T-helper 1 cell treated with Interleukin-12 subunit alpha and Interleukin-12 subunit beta and Interleukin-4 antibody, amounts not matched to agents 30 μg/mL and 1 μg/mL, for 36 hours (primary cell): ENCODE measurements at regions not wholly inside any gene's neighbourhood (a gene's known extent, or its start where the extent isn't known, plus 50 kb on each side); places are given as distances from the start of the nearest gene placed in this dataset.

Experiments
- H3K27ac Mint-ChIP-seq: one replicate; pipeline ENCODE4 v1.8.0; 2021; ENCODE audit warnings: mild to moderate bottlenecking, mixed read lengths
- H3K27me3 Mint-ChIP-seq: one replicate; pipeline ENCODE4 v1.8.0; 2021; ENCODE audit warnings: low read depth, mixed read lengths
- H3K36me3 Mint-ChIP-seq: one replicate; pipeline ENCODE4 v1.8.0; 2021; ENCODE audit warnings: low read depth, mixed read lengths
- H3K4me1 Mint-ChIP-seq: one replicate; pipeline ENCODE4 v1.8.0; 2021; ENCODE audit warnings: low read depth, mixed read lengths
- H3K4me3 Mint-ChIP-seq: one replicate; pipeline ENCODE4 v1.8.0; 2021; ENCODE audit warnings: mild to moderate bottlenecking, moderate library complexity, mixed read lengths
- H3K9me3 Mint-ChIP-seq: one replicate; pipeline ENCODE4 v1.8.0; 2021; ENCODE audit warnings: mixed read lengths

- Mint-ChIP-seq H3K27ac (no peak overlapping the region), H3K4me1 (peaks cover 25% of the 10 kb centered on the region), H3K9me3 (peaks cover 8% of the 10 kb centered on the region), H3K36me3 (peaks cover 28% of the 10 kb centered on the region), H3K27me3 (no peaks in the 10 kb centered on the region), H3K4me3 (no peak overlapping the region)
Observed at GRCh38 chr10:60578217-60578616, 188.5 kb upstream of the ANK3 start.

GRCh38 chr10:60576130-60577069, 186.7 kb upstream of the ANK3 start:
- peaks cover 38% of the 10 kb centered on the region for H3K4me1 Mint-ChIP-seq
- no peaks in the 10 kb centered on the region for H3K27me3 Mint-ChIP-seq
- peak overlapping the region; percentile 75 for H3K27ac Mint-ChIP-seq
- H3K4me3 Mint-ChIP-seq: peak overlapping the region; percentile 25
- H3K9me3 Mint-ChIP-seq: peaks cover 5% of the 10 kb centered on the region
- H3K36me3 Mint-ChIP-seq: peaks cover 18% of the 10 kb centered on the region

GRCh38 chr10:60575105-60575504, 185.4 kb upstream of the ANK3 start:
- H3K27me3 Mint-ChIP-seq: no peaks in the 10 kb centered on the region
- peaks cover 5% of the 10 kb centered on the region for H3K9me3 Mint-ChIP-seq
- no peak overlapping the region for H3K4me3 Mint-ChIP-seq
- peaks cover 43% of the 10 kb centered on the region for H3K4me1 Mint-ChIP-seq
- H3K27ac Mint-ChIP-seq: no peak overlapping the region
- H3K36me3 Mint-ChIP-seq: peaks cover 14% of the 10 kb centered on the region

- Mint-ChIP-seq H3K4me3 (no peak overlapping the region), H3K9me3 (peaks cover 5% of the 10 kb centered on the region), H3K27me3 (no peaks in the 10 kb centered on the region), H3K4me1 (peaks cover 46% of the 10 kb centered on the region), H3K36me3 (peaks cover 14% of the 10 kb centered on the region), H3K27ac (peak overlapping the region; percentile 23)
Observed at GRCh38 chr10:60574388-60574787, 184.7 kb upstream of the ANK3 start.

- Mint-ChIP-seq H3K27me3 (no peaks in the 10 kb centered on the region), H3K4me3 (peak overlapping the region; percentile 88), H3K4me1 (peaks cover 48% of the 10 kb centered on the region), H3K36me3 (peaks cover 14% of the 10 kb centered on the region), H3K9me3 (peaks cover 5% of the 10 kb centered on the region), H3K27ac (peak overlapping the region; percentile 85)
Observed at GRCh38 chr10:60573336-60573735, 183.7 kb upstream of the ANK3 start.

GRCh38 chr10:60572511-60573194, 183.0 kb upstream of the ANK3 start:
- Mint-ChIP-seq H3K4me1 (peaks cover 51% of the 10 kb centered on the region), H3K27ac (peak overlapping the region; percentile 85), H3K36me3 (peaks cover 17% of the 10 kb centered on the region), H3K27me3 (no peaks in the 10 kb centered on the region), H3K9me3 (peaks cover 9% of the 10 kb centered on the region), H3K4me3 (peak overlapping the region; percentile 88)

GRCh38 chr10:60570896-60571295, 181.2 kb upstream of the ANK3 start:
- Mint-ChIP-seq H3K4me1 (peaks cover 55% of the 10 kb centered on the region), H3K4me3 (peak overlapping the region; percentile 53), H3K9me3 (peaks cover 12% of the 10 kb centered on the region), H3K27ac (no peak overlapping the region), H3K36me3 (peaks cover 19% of the 10 kb centered on the region), H3K27me3 (no peaks in the 10 kb centered on the region)

- Mint-ChIP-seq H3K9me3 (peaks cover 16% of the 10 kb centered on the region), H3K27me3 (no peaks in the 10 kb centered on the region), H3K27ac (peak overlapping the region; percentile 10), H3K4me3 (peak overlapping the region; percentile 53), H3K36me3 (peaks cover 23% of the 10 kb centered on the region), H3K4me1 (peaks cover 60% of the 10 kb centered on the region)
Observed at GRCh38 chr10:60570272-60570865, 180.7 kb upstream of the ANK3 start.

- Mint-ChIP-seq H3K27ac (no peak overlapping the region), H3K4me3 (no peak overlapping the region), H3K27me3 (no peaks in the 10 kb centered on the region), H3K36me3 (peaks cover 27% of the 10 kb centered on the region), H3K4me1 (peaks cover 58% of the 10 kb centered on the region), H3K9me3 (peaks cover 17% of the 10 kb centered on the region)
Observed at GRCh38 chr10:60569681-60570080, 180.0 kb upstream of the ANK3 start.

- H3K4me3 Mint-ChIP-seq: peak overlapping the region; percentile 8
- peaks cover 32% of the 10 kb centered on the region for H3K36me3 Mint-ChIP-seq
- H3K27ac Mint-ChIP-seq: peak overlapping the region; percentile 56
- no peaks in the 10 kb centered on the region for H3K27me3 Mint-ChIP-seq
- H3K9me3 Mint-ChIP-seq: peaks cover 17% of the 10 kb centered on the region
- H3K4me1 Mint-ChIP-seq: peaks cover 40% of the 10 kb centered on the region
Observed at GRCh38 chr10:60566096-60566495, 176.4 kb upstream of the ANK3 start.

GRCh38 chr10:60565492-60565891, 175.8 kb upstream of the ANK3 start:
- H3K9me3 Mint-ChIP-seq: peaks cover 17% of the 10 kb centered on the region
- no peaks in the 10 kb centered on the region for H3K27me3 Mint-ChIP-seq
- no peak overlapping the region for H3K4me3 Mint-ChIP-seq
- H3K36me3 Mint-ChIP-seq: peaks cover 32% of the 10 kb centered on the region
- no peak overlapping the region for H3K27ac Mint-ChIP-seq
- peaks cover 38% of the 10 kb centered on the region for H3K4me1 Mint-ChIP-seq

- Mint-ChIP-seq H3K4me1 (peaks cover 34% of the 10 kb centered on the region), H3K27ac (no peak overlapping the region), H3K36me3 (peaks cover 36% of the 10 kb centered on the region), H3K4me3 (no peak overlapping the region), H3K27me3 (no peaks in the 10 kb centered on the region), H3K9me3 (peaks cover 17% of the 10 kb centered on the region)
Observed at GRCh38 chr10:60564475-60564874, 174.8 kb upstream of the ANK3 start.

- Mint-ChIP-seq H3K9me3 (peaks cover 7% of the 10 kb centered on the region), H3K27me3 (no peaks in the 10 kb centered on the region), H3K27ac (no peak overlapping the region), H3K36me3 (peaks cover 27% of the 10 kb centered on the region), H3K4me1 (peaks cover 22% of the 10 kb centered on the region), H3K4me3 (no peak overlapping the region)
Observed at GRCh38 chr10:60560451-60560850, 170.8 kb upstream of the ANK3 start.

- Mint-ChIP-seq H3K27ac (no peak overlapping the region), H3K9me3 (peaks cover 9% of the 10 kb centered on the region), H3K36me3 (peaks cover 26% of the 10 kb centered on the region), H3K27me3 (no peaks in the 10 kb centered on the region), H3K4me3 (no peak overlapping the region), H3K4me1 (peaks cover 12% of the 10 kb centered on the region)
Observed at GRCh38 chr10:60555700-60556099, 166.0 kb upstream of the ANK3 start.
